Brain microvascular endothelial cell (primary cell): ENCODE measurements at regions not wholly inside any gene's neighbourhood (a gene's known extent, or its start where the extent isn't known, plus 50 kb on each side); places are given as distances from the start of the nearest gene placed in this dataset.

Source experiments
- DNase-seq: peaks from one replicate; pipeline ENCODE4 v3.0.0-alpha.2; 2020
- H3K27ac ChIP-seq: fragments of 250-450 bp; sonication (Bioruptor Pico); 2 replicates; pipeline ENCODE4 v1.5.1; 2020; ENCODE audit warnings: mild to moderate bottlenecking, moderate library complexity
- H3K27me3 ChIP-seq: fragments of 250-450 bp; sonication (Bioruptor Pico); replicated peaks from 2 replicates; pipeline ENCODE4 v1.5.1; 2020; ENCODE audit warnings: mild to moderate bottlenecking
- H3K36me3 ChIP-seq: fragments of 250-450 bp; sonication (Bioruptor Pico); replicated peaks from 2 replicates; pipeline ENCODE4 v1.5.1; 2020; ENCODE audit warnings: mild to moderate bottlenecking
- H3K4me3 ChIP-seq: 2 replicates; pipeline ENCODE4 v1.5.1; 2011; ENCODE audit warnings: low read depth, mild to moderate bottlenecking, control low read depth, low read length, moderate library complexity
- in situ Hi-C: cut with HindIII; loops from 2 replicates; pipeline ENCODE4 v1.10.0; 2017; ENCODE audit warnings: low sequenced_read_pairs, low pct_ligation_motif_present
- TF ChIP-seq, protein P1 (sequence below): IDR thresholded peaks from 2 replicates; pipeline ENCODE4 v1.5.1; 2011; ENCODE audit warnings: low read depth, mild to moderate bottlenecking, moderate library complexity, low read length, control low read depth, inconsistent platforms; ENCODE audit errors: missing control alignments

DNA sequence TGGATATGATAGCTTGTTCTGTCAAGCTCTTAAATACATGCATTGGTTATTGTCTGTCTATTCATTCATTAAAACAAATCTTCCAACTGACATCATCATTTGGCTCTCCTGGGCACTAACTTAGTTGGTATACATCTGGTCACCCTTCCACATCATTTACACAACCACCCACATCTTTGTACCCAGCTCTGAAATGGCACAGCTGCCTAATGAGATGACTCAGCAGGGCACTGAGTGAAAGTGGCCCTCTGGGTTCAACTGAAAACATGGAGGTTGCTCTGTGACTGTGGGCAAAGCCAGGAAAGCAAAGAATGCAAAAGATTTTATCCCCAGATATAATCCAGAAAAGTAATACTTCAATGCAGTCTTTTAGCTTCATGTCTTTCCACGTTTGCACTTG lies 234.0 kb upstream of the MAP2 start:
- TF ChIP-seq, protein P1, sequence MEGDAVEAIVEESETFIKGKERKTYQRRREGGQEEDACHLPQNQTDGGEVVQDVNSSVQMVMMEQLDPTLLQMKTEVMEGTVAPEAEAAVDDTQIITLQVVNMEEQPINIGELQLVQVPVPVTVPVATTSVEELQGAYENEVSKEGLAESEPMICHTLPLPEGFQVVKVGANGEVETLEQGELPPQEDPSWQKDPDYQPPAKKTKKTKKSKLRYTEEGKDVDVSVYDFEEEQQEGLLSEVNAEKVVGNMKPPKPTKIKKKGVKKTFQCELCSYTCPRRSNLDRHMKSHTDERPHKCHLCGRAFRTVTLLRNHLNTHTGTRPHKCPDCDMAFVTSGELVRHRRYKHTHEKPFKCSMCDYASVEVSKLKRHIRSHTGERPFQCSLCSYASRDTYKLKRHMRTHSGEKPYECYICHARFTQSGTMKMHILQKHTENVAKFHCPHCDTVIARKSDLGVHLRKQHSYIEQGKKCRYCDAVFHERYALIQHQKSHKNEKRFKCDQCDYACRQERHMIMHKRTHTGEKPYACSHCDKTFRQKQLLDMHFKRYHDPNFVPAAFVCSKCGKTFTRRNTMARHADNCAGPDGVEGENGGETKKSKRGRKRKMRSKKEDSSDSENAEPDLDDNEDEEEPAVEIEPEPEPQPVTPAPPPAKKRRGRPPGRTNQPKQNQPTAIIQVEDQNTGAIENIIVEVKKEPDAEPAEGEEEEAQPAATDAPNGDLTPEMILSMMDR = no peak
- in situ Hi-C loops = no loop called here
- Histone ChIP-seq H3K36me3 (no peaks in the 10 kb centered on the region), H3K27ac (no peak overlapping the region), H3K27me3 (no peaks in the 10 kb centered on the region), H3K4me3 (no peak overlapping the region)
- no peak for DNase-seq

DNA sequence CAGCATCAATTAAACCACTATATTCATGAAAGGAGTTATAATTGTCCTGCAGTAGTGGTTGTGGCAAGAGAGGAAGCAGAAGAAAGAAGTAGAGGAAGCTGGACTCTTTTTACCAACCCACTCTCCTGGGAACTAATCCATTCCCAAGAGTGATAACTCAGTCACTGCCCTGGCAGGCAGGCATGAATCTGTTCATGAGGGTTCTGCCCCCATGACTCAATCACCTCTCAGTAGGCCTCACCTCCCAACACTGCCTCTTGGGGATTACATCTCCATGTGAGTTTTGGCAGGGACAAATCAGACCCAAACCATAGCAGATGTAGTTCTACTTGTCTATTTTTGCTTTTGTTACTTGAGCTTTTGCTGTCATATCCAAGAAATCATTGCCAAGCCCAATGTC lies 232.7 kb upstream of the MAP2 start:
- no peak overlapping the region for H3K27ac ChIP-seq
- H3K4me3 ChIP-seq = no peak overlapping the region
- no peak for DNase-seq
- TF ChIP-seq, protein P1 = no peak
- H3K36me3 ChIP-seq = no peaks in the 10 kb centered on the region
- in situ Hi-C loops = no loop called here
- no peaks in the 10 kb centered on the region for H3K27me3 ChIP-seq

DNA sequence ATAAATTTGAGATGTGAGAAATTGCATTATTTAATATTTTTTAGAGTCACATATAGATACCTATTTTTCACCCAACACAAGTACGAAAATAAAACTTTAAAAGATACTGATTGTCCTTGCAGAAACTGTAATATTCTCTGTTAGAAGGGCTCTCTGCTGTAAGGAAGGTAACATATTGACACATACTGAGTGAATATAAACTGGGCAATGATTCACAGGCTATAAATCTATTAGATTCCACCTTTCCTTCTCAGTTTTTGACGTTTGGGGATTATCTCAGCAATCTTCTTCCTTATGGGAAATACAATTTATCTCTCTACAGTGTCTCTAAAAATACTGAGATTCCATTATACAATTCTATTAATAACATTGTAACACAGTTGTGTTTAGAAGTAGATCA lies 229.1 kb upstream of the MAP2 start:
- TF ChIP-seq, protein P1 = no peak
- no peaks in the 10 kb centered on the region for H3K36me3 ChIP-seq
- DNase-seq = no peak
- no peaks in the 10 kb centered on the region for H3K27me3 ChIP-seq
- in situ Hi-C loops = no loop called here
- H3K4me3 ChIP-seq = no peak overlapping the region
- no peak overlapping the region for H3K27ac ChIP-seq

DNA sequence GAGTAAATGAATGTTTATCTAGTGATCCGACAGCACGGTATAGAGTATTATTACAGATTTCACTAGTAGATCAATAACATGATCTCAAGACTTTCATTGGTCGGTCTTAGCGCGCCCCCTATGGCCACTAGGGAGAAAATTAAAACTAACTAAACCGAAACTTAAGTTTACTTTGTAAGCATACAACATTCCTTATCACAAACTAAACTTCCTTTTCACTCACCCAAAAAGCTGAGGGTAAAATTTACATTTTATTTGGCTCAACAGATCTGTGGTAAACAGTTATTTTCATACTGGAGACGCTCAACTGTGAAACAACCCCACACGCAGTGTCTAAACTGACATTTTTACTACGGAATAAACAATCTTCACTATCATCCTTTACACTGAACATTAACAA lies 215.6 kb upstream of the MAP2 start:
- Histone ChIP-seq H3K4me3 (no peak overlapping the region), H3K27me3 (no peaks in the 10 kb centered on the region), H3K27ac (no peak overlapping the region), H3K36me3 (no peaks in the 10 kb centered on the region)
- no peak for DNase-seq
- in situ Hi-C loops = no loop called here
- TF ChIP-seq, protein P1 = peak; percentile 42

DNA sequence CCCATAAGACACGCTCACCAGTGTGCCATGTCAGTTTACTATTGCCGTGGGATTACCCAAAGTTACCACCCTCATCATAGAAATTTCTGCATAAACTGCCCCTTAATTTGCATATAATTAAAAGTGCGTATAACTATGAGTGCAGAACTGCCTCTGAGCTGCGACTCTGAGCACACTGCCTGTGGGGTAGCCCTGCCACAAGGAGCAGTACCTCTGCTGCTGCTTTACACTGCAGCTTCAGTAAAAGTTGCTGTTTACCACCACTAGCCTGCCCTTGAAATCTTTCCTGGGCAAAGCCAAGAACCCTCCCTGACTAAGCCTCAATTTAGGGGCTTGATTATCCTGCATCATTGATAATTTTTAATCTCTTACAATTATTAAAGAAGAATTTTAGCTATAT lies 213.9 kb upstream of the MAP2 start:
- TF ChIP-seq, protein P1 = no peak
- in situ Hi-C loops = no loop called here
- Histone ChIP-seq H3K4me3 (no peak overlapping the region), H3K27ac (no peak overlapping the region), H3K27me3 (no peaks in the 10 kb centered on the region), H3K36me3 (no peaks in the 10 kb centered on the region)
- DNase-seq = no peak

DNA sequence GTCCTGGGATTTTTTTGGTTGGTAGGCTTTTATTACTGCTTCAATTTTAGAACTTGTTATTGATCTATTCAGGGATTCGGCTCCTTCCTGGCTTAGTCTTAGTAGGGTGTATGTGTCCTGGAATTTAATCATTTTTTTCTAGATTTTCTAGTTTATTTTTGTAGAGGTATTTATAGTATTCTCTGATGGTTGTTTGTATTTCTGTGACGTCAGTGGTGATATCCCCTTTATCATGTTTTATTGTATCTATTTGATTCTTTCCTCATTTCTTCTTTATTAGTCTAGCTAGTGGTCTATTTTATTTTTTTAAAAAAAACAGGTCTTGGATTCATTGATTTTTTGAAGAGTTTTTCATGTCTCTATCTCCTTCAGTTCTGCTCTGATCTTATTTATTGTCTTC lies 193.3 kb upstream of the MAP2 start:
- H3K27me3 ChIP-seq = no peaks in the 10 kb centered on the region
- TF ChIP-seq, protein P1 = no peak

More for the DNA sequence above, 193.3 kb upstream of the MAP2 start:
- Histone ChIP-seq H3K4me3 (no peak overlapping the region), H3K36me3 (no peaks in the 10 kb centered on the region), H3K27ac (no peak overlapping the region)
- DNase-seq = no peak
- in situ Hi-C loops = no loop called here
